ENCODE measurements at regions not wholly inside any gene's neighbourhood (a gene's known extent, or its start where the extent isn't known, plus 50 kb on each side); places are given as distances from the start of the nearest gene placed in this dataset.

DNA sequence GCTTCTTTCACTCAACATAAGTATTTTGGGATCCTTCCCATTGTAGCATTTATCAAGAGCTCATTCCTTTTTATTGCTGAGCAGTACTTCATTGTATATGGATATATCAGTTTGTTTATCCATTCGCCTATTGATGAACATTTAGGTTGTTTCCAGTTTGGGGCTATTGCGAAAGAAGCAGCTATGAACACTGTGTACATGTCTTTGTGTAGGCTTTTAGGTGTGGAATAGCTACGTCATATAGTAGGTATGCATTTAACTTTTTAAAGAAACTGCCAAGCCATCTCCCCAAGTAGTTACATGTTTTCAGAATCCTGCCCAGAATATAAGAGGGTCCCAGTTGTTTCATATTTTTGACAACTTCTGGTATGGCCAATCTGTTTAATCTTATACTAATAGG lies 468.1 kb downstream of the IPMK start:
- ChIA-PET CTCF (ENCODE audit: low intra/inter-chr PET ratio, low total read pairs) (no interaction called here), POLR2A (no interaction called here)
- FAIRE-seq (no peak), ATAC-seq (no peak), DNase-seq (ENCODE audit: low spot score) (no peak)
- Histone ChIP-seq H3K9me3 (ENCODE audit: low read length) (no peaks in the 10 kb centered on the region), H2AFZ (ENCODE audit: low read length) (no peak overlapping the region), H3K36me3 (replicated peaks in 1 of 2; ENCODE audit: control insufficient read depth in 1 of 2, insufficient read depth in 2 of 2, low read length in 2 of 2) (no peaks in the 10 kb centered on the region), H3K4me1 (ENCODE audit: insufficient read depth, low read length) (no peaks in the 10 kb centered on the region), H3K4me2 (ENCODE audit: low read depth, low read length) (no peak overlapping the region), H3K79me2 (ENCODE audit: insufficient read depth, low read length) (no peaks in the 10 kb centered on the region), H3K4me3 (replicated peaks in 1 of 3; ENCODE audit: insufficient read depth in 1 of 3, low read depth in 2 of 3, low read length in 3 of 3) (no peak overlapping the region), H4K20me1 (ENCODE audit: insufficient read depth, low read length) (no peaks in the 10 kb centered on the region), H3K27ac (ENCODE audit: extremely low read length, insufficient read depth, low read length) (no peak overlapping the region), H3K27me3 (ENCODE audit: control insufficient read depth in 1 of 2, insufficient read depth in 2 of 2, low read length in 2 of 2) (no peaks in the 10 kb centered on the region; a peak in 1 of 5 replicates), H3K9ac (ENCODE audit: insufficient read depth, low read depth, low read length) (no peak overlapping the region)
- no TSS peak for BruUV-seq (replicated peaks)
- intact Hi-C loops (cut with micrococcal nuclease; ENCODE audit: unreplicated experiment) (no loop called here), in situ Hi-C loops (cut with HindIII; ENCODE audit: extremely low pct_ligation_motif_present, low pct_unique_long_range_greater_than_20kb) (no loop called here)
- TF ChIP-seq BRD4 (CRISPR knock-in tag; IDR thresholded peaks at IDR 0.05) (no peak), CEBPB (IDR thresholded peaks at IDR 0.05; ENCODE audit: borderline replicate concordance, low read depth, low read length) (0 out of 2 replicates have a peak, but pooled peaks have one; percentile 5)
- TF ChIP-seq, protein P1, sequence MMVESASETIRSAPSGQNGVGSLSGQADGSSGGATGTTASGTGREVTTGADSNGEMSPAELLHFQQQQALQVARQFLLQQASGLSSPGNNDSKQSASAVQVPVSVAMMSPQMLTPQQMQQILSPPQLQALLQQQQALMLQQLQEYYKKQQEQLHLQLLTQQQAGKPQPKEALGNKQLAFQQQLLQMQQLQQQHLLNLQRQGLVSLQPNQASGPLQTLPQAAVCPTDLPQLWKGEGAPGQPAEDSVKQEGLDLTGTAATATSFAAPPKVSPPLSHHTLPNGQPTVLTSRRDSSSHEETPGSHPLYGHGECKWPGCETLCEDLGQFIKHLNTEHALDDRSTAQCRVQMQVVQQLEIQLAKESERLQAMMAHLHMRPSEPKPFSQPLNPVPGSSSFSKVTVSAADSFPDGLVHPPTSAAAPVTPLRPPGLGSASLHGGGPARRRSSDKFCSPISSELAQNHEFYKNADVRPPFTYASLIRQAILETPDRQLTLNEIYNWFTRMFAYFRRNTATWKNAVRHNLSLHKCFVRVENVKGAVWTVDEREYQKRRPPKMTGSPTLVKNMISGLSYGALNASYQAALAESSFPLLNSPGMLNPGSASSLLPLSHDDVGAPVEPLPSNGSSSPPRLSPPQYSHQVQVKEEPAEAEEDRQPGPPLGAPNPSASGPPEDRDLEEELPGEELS (CRISPR knock-in tag; IDR thresholded peaks at IDR 0.05): no peak
- WGBS (ENCODE audit: low lambda C conversion rate): 7% methylated on average over 3 of the region's 3 CpGs

DNA sequence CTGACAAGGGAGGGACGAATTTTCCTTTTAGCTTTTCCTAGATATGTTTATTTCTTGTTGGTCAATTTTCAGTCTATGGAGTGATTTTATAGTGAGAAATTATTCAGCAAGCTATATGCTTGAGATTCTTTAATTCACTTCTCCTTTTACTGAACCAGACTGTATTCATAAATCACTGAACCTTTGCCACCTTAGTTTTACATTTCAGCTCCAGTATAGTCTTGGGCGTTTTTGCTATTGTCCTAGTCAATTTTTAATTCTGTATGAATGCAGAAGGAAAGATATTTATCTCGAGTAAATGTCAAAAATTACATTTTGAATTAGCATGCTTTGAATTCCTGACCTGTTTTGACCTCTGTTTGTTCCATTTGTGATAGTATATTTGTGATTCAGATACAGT lies 468.9 kb downstream of the IPMK start:
- Histone ChIP-seq H3K9ac (ENCODE audit: insufficient read depth, low read depth, low read length) (no peak overlapping the region), H3K4me2 (ENCODE audit: low read depth, low read length) (no peak overlapping the region), H2AFZ (ENCODE audit: low read length) (no peak overlapping the region), H4K20me1 (ENCODE audit: insufficient read depth, low read length) (no peaks in the 10 kb centered on the region), H3K4me3 (replicated peaks in 1 of 3; ENCODE audit: insufficient read depth in 1 of 3, low read depth in 2 of 3, low read length in 3 of 3) (no peak overlapping the region), H3K36me3 (replicated peaks in 1 of 2; ENCODE audit: control insufficient read depth in 1 of 2, insufficient read depth in 2 of 2, low read length in 2 of 2) (no peaks in the 10 kb centered on the region), H3K4me1 (ENCODE audit: insufficient read depth, low read length) (no peaks in the 10 kb centered on the region), H3K27me3 (ENCODE audit: control insufficient read depth in 1 of 2, insufficient read depth in 2 of 2, low read length in 2 of 2) (no peaks in the 10 kb centered on the region; a peak in 1 of 5 replicates), H3K9me3 (ENCODE audit: low read length) (no peaks in the 10 kb centered on the region), H3K27ac (ENCODE audit: extremely low read length, insufficient read depth, low read length) (no peak overlapping the region), H3K79me2 (ENCODE audit: insufficient read depth, low read length) (no peaks in the 10 kb centered on the region)
- BruUV-seq (replicated peaks): no TSS peak
- no peak for DNase-seq (ENCODE audit: low spot score)
- ChIA-PET CTCF (ENCODE audit: low intra/inter-chr PET ratio, low total read pairs) (no interaction called here), POLR2A (no interaction called here)
- in situ Hi-C loops (cut with HindIII; ENCODE audit: extremely low pct_ligation_motif_present, low pct_unique_long_range_greater_than_20kb) (no loop called here), intact Hi-C loops (cut with micrococcal nuclease; ENCODE audit: unreplicated experiment) (no loop called here)
- no peak for FAIRE-seq
- 3% methylated on average over 3 of the region's 3 CpGs for WGBS (ENCODE audit: low lambda C conversion rate)
- no peak for ATAC-seq
- no peak for TF ChIP-seq ZMAT3 (CRISPR knock-in tag; conservative IDR thresholded peaks at IDR 0.05)
- TF ChIP-seq, protein P2, sequence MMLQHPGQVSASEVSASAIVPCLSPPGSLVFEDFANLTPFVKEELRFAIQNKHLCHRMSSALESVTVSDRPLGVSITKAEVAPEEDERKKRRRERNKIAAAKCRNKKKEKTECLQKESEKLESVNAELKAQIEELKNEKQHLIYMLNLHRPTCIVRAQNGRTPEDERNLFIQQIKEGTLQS (CRISPR knock-in tag; IDR thresholded peaks at IDR 0.05): no peak
- no peak for TF ChIP-seq ZNF615 (CRISPR knock-in tag; IDR thresholded peaks at IDR 0.05; ENCODE audit: borderline replicate concordance)
- TF ChIP-seq, protein P3, sequence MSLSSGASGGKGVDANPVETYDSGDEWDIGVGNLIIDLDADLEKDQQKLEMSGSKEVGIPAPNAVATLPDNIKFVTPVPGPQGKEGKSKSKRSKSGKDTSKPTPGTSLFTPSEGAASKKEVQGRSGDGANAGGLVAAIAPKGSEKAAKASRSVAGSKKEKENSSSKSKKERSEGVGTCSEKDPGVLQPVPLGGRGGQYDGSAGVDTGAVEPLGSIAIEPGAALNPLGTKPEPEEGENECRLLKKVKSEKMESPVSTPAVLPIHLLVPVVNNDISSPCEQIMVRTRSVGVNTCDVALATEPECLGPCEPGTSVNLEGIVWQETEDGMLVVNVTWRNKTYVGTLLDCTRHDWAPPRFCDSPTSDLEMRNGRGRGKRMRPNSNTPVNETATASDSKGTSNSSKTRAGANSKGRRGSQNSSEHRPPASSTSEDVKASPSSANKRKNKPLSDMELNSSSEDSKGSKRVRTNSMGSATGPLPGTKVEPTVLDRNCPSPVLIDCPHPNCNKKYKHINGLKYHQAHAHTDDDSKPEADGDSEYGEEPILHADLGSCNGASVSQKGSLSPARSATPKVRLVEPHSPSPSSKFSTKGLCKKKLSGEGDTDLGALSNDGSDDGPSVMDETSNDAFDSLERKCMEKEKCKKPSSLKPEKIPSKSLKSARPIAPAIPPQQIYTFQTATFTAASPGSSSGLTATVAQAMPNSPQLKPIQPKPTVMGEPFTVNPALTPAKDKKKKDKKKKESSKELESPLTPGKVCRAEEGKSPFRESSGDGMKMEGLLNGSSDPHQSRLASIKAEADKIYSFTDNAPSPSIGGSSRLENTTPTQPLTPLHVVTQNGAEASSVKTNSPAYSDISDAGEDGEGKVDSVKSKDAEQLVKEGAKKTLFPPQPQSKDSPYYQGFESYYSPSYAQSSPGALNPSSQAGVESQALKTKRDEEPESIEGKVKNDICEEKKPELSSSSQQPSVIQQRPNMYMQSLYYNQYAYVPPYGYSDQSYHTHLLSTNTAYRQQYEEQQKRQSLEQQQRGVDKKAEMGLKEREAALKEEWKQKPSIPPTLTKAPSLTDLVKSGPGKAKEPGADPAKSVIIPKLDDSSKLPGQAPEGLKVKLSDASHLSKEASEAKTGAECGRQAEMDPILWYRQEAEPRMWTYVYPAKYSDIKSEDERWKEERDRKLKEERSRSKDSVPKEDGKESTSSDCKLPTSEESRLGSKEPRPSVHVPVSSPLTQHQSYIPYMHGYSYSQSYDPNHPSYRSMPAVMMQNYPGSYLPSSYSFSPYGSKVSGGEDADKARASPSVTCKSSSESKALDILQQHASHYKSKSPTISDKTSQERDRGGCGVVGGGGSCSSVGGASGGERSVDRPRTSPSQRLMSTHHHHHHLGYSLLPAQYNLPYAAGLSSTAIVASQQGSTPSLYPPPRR (CRISPR knock-in tag; IDR thresholded peaks at IDR 0.05; ENCODE audit: borderline replicate concordance): no peak
- TF ChIP-seq, protein P4, sequence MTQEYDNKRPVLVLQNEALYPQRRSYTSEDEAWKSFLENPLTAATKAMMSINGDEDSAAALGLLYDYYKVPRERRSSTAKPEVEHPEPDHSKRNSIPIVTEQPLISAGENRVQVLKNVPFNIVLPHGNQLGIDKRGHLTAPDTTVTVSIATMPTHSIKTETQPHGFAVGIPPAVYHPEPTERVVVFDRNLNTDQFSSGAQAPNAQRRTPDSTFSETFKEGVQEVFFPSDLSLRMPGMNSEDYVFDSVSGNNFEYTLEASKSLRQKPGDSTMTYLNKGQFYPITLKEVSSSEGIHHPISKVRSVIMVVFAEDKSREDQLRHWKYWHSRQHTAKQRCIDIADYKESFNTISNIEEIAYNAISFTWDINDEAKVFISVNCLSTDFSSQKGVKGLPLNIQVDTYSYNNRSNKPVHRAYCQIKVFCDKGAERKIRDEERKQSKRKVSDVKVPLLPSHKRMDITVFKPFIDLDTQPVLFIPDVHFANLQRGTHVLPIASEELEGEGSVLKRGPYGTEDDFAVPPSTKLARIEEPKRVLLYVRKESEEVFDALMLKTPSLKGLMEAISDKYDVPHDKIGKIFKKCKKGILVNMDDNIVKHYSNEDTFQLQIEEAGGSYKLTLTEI (CRISPR knock-in tag; conservative IDR thresholded peaks at IDR 0.05): no peak

Measured in HepG2 (cell line).